ENCODE measurements at regions not wholly inside any gene's neighbourhood (a gene's known extent, or its start where the extent isn't known, plus 50 kb on each side); places are given as distances from the start of the nearest gene placed in this dataset.

- H3K36me3 Mint-ChIP-seq (ENCODE audit: insufficient read depth in 1 of 3, low read depth in 3 of 3), result no peaks in the 10 kb centered on the region
- no peak overlapping the region for H2BK5ac ChIP-seq (ENCODE audit: insufficient read length, low read length)
- H4K91ac ChIP-seq (ENCODE audit: insufficient read length, low read depth, low read length), result no peak overlapping the region
- DNase-seq, result no peak
- peaks cover 41 to 42% of the 10 kb centered on the region in 2 experiments for H3K4me1 Mint-ChIP-seq
- H2BK20ac ChIP-seq (ENCODE audit: low read depth, low read length, poor library complexity, severe bottlenecking), result no peak overlapping the region
- H2AFZ ChIP-seq (ENCODE audit: low read length), result no peak overlapping the region
- no peak overlapping the region for H3K56ac ChIP-seq (ENCODE audit: insufficient read length, low read depth, low read length)
- peak overlapping the region in 1 of 2 experiments; percentile 7; a peak in 2 of 5 replicates for H3K4me3 Mint-ChIP-seq
- no peak overlapping the region for H2BK15ac ChIP-seq (ENCODE audit: low read depth, low read length)
- no peaks in the 10 kb centered on the region for H3K9me3 Mint-ChIP-seq
- no peak overlapping the region for H3K9ac ChIP-seq (ENCODE audit: extremely low read depth, insufficient read length, low read length)
- no peak overlapping the region for H2BK12ac ChIP-seq (ENCODE audit: insufficient read length, low read depth, low read length)
- no peak overlapping the region for H3K27ac Mint-ChIP-seq
- H3K23ac ChIP-seq (ENCODE audit: insufficient read length, low read depth, low read length), result no peak overlapping the region
- TF ChIP-seq CTCF (conservative IDR thresholded peaks at IDR 0.05), result no peak
- peaks cover 4% of the 10 kb centered on the region; the same call in 1 of the 2 replicates for H3K4me1 ChIP-seq (ENCODE audit: insufficient read depth, low read length)
- H4K5ac ChIP-seq (ENCODE audit: insufficient read length, low read depth, low read length), result no peak overlapping the region
- H3K27me3 ChIP-seq (ENCODE audit: insufficient read depth, low read length), result no peaks in the 10 kb centered on the region
- H4K8ac ChIP-seq (replicated peaks; ENCODE audit: insufficient read length, low read depth, low read length), result no peak overlapping the region
- no peak overlapping the region for H2AK5ac ChIP-seq (ENCODE audit: insufficient read length, low read length)
- no CpG with 5 or more reads among the region's 12 CpGs for WGBS (ENCODE audit: extremely low coverage, insufficient read length, low lambda C conversion rate)
- H2BK120ac ChIP-seq (ENCODE audit: low read depth, low read length, poor library complexity, severe bottlenecking), result no peak overlapping the region
- H3K79me2 ChIP-seq (ENCODE audit: insufficient read depth, low read length), result 0 out of 2 replicates have a peak, but pooled peaks cover 2% of the 10 kb centered on the region
- no peaks in the 10 kb centered on the region for H4K20me1 ChIP-seq (ENCODE audit: control insufficient read depth, insufficient read depth, insufficient read length)
- no peak overlapping the region for H3K4me2 ChIP-seq (ENCODE audit: insufficient read depth, insufficient read length, low read length)
- H3K4ac ChIP-seq (ENCODE audit: low read depth, low read length), result no peak overlapping the region
- no peaks in the 10 kb centered on the region for H3K79me1 ChIP-seq (ENCODE audit: insufficient read depth, low read depth, low read length, poor library complexity, severe bottlenecking)
- no peak overlapping the region for H3T11ph ChIP-seq (ENCODE audit: low read length)
- H3K14ac ChIP-seq (ENCODE audit: insufficient read depth, low read length), result no peak overlapping the region
- peaks cover 7% of the 10 kb centered on the region for H3K27me3 Mint-ChIP-seq (ENCODE audit: low read depth)
- no peaks in the 10 kb centered on the region for H3K9me3 ChIP-seq (ENCODE audit: control insufficient read depth, low read depth, low read length)
- H3K23me2 ChIP-seq (ENCODE audit: insufficient read length, low read depth, low read length, poor library complexity, severe bottlenecking), result no peaks in the 10 kb centered on the region
- no peak overlapping the region for H3K27ac ChIP-seq (ENCODE audit: insufficient read length, low read depth, low read length)
- H3K18ac ChIP-seq (ENCODE audit: insufficient read length, low read depth, low read length), result no peak overlapping the region
Measured at GRCh38 chr2:219697811-219698747, 70.6 kb downstream of the SLC4A3 start.
